Panc1 (cell line): ENCODE measurements at regions not wholly inside any gene's neighbourhood (a gene's known extent, or its start where the extent isn't known, plus 50 kb on each side); places are given as distances from the start of the nearest gene placed in this dataset.
"Not testable (repeated sequence)": the region's sequence is repeated elsewhere in the genome, so short reads cannot be mapped to it uniquely, and the experiment has no call there.

Source experiments
- ATAC-seq: fragments of 200-7000 bp; cut with Tn5 transposase; 2 replicates; pipeline ENCODE4 v1.9.1; 2020; ENCODE audit warnings: mild to moderate bottlenecking, moderate library complexity
- BruUV-seq: library from RNA; stranded (reverse); fragments of 400-500 nt; replicated peaks from 2 replicates; lab custom pipeline; 2021; lab: Mats Ljungman, UMichigan
- CTCF ChIA-PET: fragments of 300-600 bp; sonication (Branson Sonifier 250); formaldehyde crosslinking; loops from one replicate; lab custom pipeline; 2022; ENCODE audit warnings: antibody characterized with exemption; lab: Charles Lee
- POLR2A ChIA-PET: fragments of 300-600 bp; sonication (Branson Sonifier 250); formaldehyde crosslinking; loops from one replicate; lab custom pipeline; 2022; ENCODE audit warnings: antibody characterized with exemption; lab: Charles Lee
- DNase-seq: peaks from one replicate; pipeline ENCODE4 v3.0.0-alpha.2; 2010; ENCODE audit warnings: low read depth, low spot score
- H3K27ac ChIP-seq: 2 replicates; pipeline ENCODE4 v1.5.1; 2011; ENCODE audit warnings: mild to moderate bottlenecking, low read length, inconsistent platforms
- H3K27me3 ChIP-seq: fragments of 200-500 bp; sonication (Bioruptor generic); 2 replicates; pipeline ENCODE4 v1.6.0; 2014; ENCODE audit warnings: low read length, inconsistent platforms; ENCODE audit not compliant: control insufficient read depth, insufficient read depth
- H3K36me3 ChIP-seq: fragments of 200-500 bp; sonication (Bioruptor generic); 2 replicates; pipeline ENCODE4 v1.5.1; 2014; ENCODE audit warnings: inconsistent platforms, mild to moderate bottlenecking, low read length, moderate library complexity; ENCODE audit not compliant: control insufficient read depth, insufficient read depth
- H3K4me1 ChIP-seq: 2 replicates; pipeline ENCODE4 v1.5.1; 2011; ENCODE audit warnings: inconsistent platforms, mild to moderate bottlenecking, low read length, moderate library complexity; ENCODE audit not compliant: control insufficient read depth, insufficient read depth
- H3K4me3 ChIP-seq, 2 experiments: 2 replicates each; pipeline ENCODE4 v1.5.1; 2011 to 2012; ENCODE audit warnings: low read depth in 2 of 2, low read length in 2 of 2, mild to moderate bottlenecking in 2 of 2, inconsistent platforms in 1 of 2, moderate library complexity in 1 of 2
- H3K9me3 ChIP-seq: fragments of 200-500 bp; sonication (Bioruptor generic); 2 replicates; pipeline ENCODE4 v1.5.1; 2014; ENCODE audit warnings: low read depth, mild to moderate bottlenecking, inconsistent platforms, low read length, moderate library complexity; ENCODE audit not compliant: control insufficient read depth, insufficient read depth
- POLR2AphosphoS5 ChIP-seq: IDR thresholded peaks from 2 replicates; pipeline ENCODE4 v1.6.1; 2012; ENCODE audit warnings: mild to moderate bottlenecking, low read depth, low read length, moderate library complexity
- SIN3A ChIP-seq: IDR thresholded peaks from 2 replicates; pipeline ENCODE4 v1.6.1; 2012; ENCODE audit warnings: low read depth, mild to moderate bottlenecking, low read length, moderate library complexity, borderline replicate concordance; ENCODE audit not compliant: insufficient read depth
- TCF7L2 ChIP-seq: IDR thresholded peaks from 2 replicates; pipeline ENCODE4 v1.6.1; 2011; ENCODE audit warnings: mild to moderate bottlenecking, low read depth, low read length, inconsistent platforms
- in situ Hi-C: cut with HindIII; loops from 2 replicates; pipeline ENCODE4 v1.10.0; 2016; ENCODE audit warnings: low sequenced_read_pairs, low pct_unique_long_range_greater_than_20kb
- intact Hi-C: fragments of 100-400 bp; cut with micrococcal nuclease; formaldehyde crosslinking; loops from one replicate; pipeline ENCODE4 v1.10.0; 2022; ENCODE audit not compliant: unreplicated experiment
- TF ChIP-seq, protein P1 (sequence below), 2 experiments: IDR thresholded peaks; 2 replicates each; pipeline ENCODE4 v1.6.1; 2011 to 2012; ENCODE audit warnings: low read depth in 2 of 2, control low read depth in 1 of 2, low read length in 1 of 2, mild to moderate bottlenecking in 1 of 2, moderate library complexity in 1 of 2; ENCODE audit not compliant: insufficient read depth in 1 of 2
- TF ChIP-seq, protein P2 (sequence below): fragments of 450-650 bp; IDR thresholded peaks from 2 replicates; pipeline ENCODE4 v1.5.1; 2017; ENCODE audit warnings: mild to moderate bottlenecking

DNA sequence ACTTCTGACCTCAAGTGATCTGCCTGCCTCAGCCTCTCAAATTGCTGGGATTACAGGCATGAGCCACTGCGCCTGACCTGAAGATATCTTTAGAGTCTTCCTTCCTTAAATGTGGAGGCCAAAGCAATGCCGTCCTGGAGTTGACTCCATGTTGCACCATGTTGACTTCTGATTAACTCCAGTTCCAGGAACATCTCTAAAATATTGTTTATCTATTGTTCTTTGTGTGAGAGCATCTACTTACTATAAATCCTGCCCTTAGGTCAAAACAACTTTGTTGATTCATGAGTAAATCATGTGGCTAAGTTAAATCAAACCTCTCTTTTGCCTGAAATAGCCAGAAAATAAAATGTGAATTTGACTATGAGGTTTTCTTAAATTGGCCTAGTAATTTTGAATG is 56.6 kb upstream of the CAPRIN1 start:
- in situ Hi-C loops = no loop called here
- ChIA-PET POLR2A (no interaction called here), CTCF (no interaction called here)
- H3K9me3 ChIP-seq = no peaks in the 10 kb centered on the region
- TF ChIP-seq TCF7L2 = no peak
- DNase-seq = no peak
- no peak for ATAC-seq
- H3K36me3 ChIP-seq = no peaks in the 10 kb centered on the region
- no peak overlapping the region for H3K4me3 ChIP-seq
- no peak overlapping the region for H3K27ac ChIP-seq
- peaks cover 8% of the 10 kb centered on the region for H3K4me1 ChIP-seq
- no peaks in the 10 kb centered on the region for H3K27me3 ChIP-seq
- no TSS peak for BruUV-seq
- intact Hi-C loops = loop anchor here (5.0 kb wide), 2 partner anchors 62 to 362 kb away; partner anchors contain the start of gene ABTB2

DNA sequence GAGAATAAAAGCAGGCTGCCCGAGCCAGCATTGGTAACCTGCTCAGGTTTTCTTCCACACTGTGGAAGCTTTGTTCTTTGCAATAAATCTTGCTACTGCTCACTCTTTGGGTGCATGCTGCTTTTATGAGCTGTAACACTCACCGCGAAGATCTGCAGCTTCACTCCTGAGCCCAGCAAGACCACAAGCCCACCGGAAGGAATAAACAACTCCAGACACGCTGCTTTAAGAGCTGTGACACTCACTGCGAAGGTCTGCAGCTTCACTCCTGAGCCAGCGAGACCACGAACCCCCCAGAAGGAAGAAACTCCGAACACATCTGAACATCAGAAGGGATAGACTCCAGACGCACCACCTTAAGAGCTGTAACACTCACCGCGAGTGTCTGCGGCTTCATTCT is 60.4 kb upstream of the CAPRIN1 start:
- DNase-seq, CTCF ChIA-PET, H3K27ac ChIP-seq, BruUV-seq, H3K27me3 ChIP-seq, ATAC-seq, H3K4me3 ChIP-seq, in situ Hi-C loops, H3K36me3 ChIP-seq, H3K4me1 ChIP-seq, H3K9me3 ChIP-seq, intact Hi-C loops, POLR2A ChIA-PET: not testable (repeated sequence)

DNA sequence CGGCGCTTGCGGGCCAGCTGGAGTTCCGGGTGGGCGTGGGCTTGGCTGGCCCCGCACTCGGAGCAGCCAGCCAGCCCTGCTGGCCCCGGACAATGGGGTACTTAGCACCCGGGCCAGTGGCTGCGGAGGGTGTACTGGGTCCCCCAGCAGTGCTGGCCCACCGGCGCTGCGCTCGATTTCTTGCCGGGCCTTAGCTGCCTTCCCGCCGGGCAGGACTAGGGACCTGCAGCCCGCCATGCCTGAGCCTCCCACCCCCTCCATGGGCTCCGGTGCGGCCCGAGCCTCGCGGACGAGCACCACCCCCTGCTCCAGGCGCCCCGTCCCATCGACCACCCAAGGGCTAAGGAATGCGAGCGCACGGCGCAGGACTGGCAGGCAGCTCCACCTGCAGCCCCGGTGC is 61.4 kb upstream of the CAPRIN1 start:
- H3K4me1 ChIP-seq, H3K27me3 ChIP-seq, in situ Hi-C loops, POLR2A ChIA-PET, H3K4me3 ChIP-seq, H3K36me3 ChIP-seq, intact Hi-C loops, H3K27ac ChIP-seq, DNase-seq, H3K9me3 ChIP-seq, CTCF ChIA-PET, ATAC-seq, BruUV-seq: not testable (repeated sequence)

DNA sequence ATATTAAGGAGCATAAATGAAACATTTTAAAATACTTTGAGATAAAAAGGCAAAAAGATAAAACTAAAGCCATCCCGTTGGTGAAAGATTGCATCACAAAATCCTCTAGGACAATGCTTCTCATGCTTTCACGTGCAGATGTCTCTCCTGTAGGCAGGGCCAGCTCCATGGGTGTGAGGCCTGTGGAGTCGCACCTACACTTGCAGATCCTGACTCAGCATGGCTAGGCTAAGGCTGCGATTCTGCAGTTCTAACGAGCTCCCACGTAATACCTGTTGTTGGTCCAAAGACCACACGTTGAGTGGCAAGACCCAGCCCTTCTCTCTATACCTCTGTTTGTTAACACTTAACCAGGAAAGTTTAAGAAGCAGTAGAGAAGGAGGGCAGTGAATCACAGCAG is 62.1 kb upstream of the CAPRIN1 start:
- POLR2A ChIA-PET = no interaction called here

More for the DNA sequence above, 62.1 kb upstream of the CAPRIN1 start:
- Histone ChIP-seq H3K4me1 (no peaks in the 10 kb centered on the region), H3K4me3 (no peak overlapping the region), H3K27me3 (no peaks in the 10 kb centered on the region), H3K27ac (no peak overlapping the region), H3K9me3 (no peaks in the 10 kb centered on the region), H3K36me3 (no peaks in the 10 kb centered on the region)
- in situ Hi-C loops (no loop called here), intact Hi-C loops (loop anchor here (5.0 kb wide), 1 partner anchor 152 kb away; no protein-coding TSS in a partner anchor)
- no peak for TF ChIP-seq SIN3A
- TF ChIP-seq, protein P1, sequence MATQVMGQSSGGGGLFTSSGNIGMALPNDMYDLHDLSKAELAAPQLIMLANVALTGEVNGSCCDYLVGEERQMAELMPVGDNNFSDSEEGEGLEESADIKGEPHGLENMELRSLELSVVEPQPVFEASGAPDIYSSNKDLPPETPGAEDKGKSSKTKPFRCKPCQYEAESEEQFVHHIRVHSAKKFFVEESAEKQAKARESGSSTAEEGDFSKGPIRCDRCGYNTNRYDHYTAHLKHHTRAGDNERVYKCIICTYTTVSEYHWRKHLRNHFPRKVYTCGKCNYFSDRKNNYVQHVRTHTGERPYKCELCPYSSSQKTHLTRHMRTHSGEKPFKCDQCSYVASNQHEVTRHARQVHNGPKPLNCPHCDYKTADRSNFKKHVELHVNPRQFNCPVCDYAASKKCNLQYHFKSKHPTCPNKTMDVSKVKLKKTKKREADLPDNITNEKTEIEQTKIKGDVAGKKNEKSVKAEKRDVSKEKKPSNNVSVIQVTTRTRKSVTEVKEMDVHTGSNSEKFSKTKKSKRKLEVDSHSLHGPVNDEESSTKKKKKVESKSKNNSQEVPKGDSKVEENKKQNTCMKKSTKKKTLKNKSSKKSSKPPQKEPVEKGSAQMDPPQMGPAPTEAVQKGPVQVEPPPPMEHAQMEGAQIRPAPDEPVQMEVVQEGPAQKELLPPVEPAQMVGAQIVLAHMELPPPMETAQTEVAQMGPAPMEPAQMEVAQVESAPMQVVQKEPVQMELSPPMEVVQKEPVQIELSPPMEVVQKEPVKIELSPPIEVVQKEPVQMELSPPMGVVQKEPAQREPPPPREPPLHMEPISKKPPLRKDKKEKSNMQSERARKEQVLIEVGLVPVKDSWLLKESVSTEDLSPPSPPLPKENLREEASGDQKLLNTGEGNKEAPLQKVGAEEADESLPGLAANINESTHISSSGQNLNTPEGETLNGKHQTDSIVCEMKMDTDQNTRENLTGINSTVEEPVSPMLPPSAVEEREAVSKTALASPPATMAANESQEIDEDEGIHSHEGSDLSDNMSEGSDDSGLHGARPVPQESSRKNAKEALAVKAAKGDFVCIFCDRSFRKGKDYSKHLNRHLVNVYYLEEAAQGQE (IDR thresholded peaks at IDR 0.05; ENCODE audit: insufficient read depth in 1 of 2, low read depth in 2 of 2, low read length in 1 of 2) = no peak
- no peak for TF ChIP-seq TCF7L2
- TF ChIP-seq, protein P2, sequence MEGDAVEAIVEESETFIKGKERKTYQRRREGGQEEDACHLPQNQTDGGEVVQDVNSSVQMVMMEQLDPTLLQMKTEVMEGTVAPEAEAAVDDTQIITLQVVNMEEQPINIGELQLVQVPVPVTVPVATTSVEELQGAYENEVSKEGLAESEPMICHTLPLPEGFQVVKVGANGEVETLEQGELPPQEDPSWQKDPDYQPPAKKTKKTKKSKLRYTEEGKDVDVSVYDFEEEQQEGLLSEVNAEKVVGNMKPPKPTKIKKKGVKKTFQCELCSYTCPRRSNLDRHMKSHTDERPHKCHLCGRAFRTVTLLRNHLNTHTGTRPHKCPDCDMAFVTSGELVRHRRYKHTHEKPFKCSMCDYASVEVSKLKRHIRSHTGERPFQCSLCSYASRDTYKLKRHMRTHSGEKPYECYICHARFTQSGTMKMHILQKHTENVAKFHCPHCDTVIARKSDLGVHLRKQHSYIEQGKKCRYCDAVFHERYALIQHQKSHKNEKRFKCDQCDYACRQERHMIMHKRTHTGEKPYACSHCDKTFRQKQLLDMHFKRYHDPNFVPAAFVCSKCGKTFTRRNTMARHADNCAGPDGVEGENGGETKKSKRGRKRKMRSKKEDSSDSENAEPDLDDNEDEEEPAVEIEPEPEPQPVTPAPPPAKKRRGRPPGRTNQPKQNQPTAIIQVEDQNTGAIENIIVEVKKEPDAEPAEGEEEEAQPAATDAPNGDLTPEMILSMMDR = no peak
- TF ChIP-seq POLR2AphosphoS5 = no peak
- DNase-seq (no peak), ATAC-seq (no peak)
- CTCF ChIA-PET = interaction anchor here (0.5 to 3.1 kb wide), 2 partner anchors 8 to 171 kb away, joined by 4 to 14 read pairs; no protein-coding TSS in a partner anchor
- BruUV-seq = no TSS peak
